HG03457 (cell line): ENCODE measurements at regions not wholly inside any gene's neighbourhood (a gene's known extent, or its start where the extent isn't known, plus 50 kb on each side); places are given as distances from the start of the nearest gene placed in this dataset.

Experiments
- ATAC-seq: cut with Tn5 transposase; IDR thresholded peaks from one replicate; pipeline ENCODE4 v1.9.1; 2021; ENCODE audit warnings: moderate number of reproducible peaks; ENCODE audit not compliant: unreplicated experiment

DNA sequence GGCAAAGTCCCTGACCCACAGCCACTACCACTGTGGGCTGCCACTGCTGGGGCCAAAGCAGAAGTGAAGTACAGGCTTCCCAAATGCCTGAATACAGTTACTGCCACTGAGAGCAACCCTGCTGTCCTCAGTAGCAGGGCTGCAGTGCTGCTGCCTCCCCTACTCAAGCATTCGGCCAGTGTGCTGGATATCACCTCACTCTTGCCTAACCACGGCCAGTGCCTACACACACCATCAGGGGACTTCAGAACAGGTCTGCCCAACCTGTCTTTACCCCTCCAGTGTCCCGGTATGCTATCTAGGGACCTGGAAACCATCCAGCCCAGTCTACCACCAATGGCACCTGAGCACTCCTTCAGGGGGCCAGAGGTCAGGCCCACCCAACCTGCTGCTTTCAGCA is 261.5 kb upstream of the COL8A1 start:
- ATAC-seq: no peak

DNA sequence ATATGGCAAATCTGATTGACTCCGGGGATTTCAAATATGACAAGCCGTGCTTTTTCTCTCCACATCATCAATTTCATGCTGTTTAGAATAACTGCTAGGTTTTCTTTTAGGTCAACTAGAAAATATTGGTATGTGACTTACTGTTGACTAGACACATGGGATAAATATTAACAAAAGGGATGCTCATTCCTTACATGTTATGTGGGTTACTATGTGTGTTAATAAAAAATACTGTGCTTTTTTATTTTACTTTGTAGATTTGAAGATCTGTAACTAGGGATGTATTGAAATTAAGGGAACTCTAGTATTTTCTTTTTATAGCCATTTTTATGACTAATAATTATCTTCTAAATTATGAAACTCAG is 264.6 kb upstream of the COL8A1 start:
- no peak for ATAC-seq

DNA sequence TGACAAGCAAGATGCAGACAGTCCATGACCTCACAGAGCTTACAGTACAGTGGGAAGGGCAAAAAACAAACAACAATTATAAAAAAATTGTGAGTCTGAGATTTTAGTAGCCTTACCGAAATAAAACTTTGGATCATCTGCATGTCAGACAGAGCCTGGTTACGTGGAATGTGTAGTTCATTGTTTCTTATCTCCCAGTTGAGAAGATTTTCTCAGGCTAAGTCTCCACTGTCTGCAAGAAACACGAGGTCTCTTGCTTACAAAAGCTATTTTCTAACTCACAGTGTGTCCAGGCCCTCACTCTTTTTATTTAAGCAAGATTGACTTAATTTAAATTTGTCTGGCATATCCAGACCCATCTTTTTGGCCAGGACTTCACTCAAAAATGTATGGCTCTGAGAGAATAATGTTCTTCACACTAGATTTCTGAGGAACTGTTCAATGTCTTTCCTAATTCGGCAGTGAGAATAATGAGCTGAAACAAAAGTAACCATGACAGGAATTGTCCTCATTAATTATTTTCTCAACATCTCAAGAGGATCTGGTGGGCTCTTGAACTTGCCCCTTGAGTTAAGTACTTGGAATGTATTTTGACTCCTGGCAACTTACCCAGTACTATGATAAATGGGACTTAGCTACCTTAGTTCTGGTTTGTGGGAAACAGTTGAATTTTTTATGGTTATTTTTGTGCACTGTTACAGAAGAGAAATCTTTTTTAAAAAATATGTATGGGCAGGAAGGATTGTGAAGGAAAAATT is 265.1 kb upstream of the COL8A1 start:
- ATAC-seq: no peak

DNA sequence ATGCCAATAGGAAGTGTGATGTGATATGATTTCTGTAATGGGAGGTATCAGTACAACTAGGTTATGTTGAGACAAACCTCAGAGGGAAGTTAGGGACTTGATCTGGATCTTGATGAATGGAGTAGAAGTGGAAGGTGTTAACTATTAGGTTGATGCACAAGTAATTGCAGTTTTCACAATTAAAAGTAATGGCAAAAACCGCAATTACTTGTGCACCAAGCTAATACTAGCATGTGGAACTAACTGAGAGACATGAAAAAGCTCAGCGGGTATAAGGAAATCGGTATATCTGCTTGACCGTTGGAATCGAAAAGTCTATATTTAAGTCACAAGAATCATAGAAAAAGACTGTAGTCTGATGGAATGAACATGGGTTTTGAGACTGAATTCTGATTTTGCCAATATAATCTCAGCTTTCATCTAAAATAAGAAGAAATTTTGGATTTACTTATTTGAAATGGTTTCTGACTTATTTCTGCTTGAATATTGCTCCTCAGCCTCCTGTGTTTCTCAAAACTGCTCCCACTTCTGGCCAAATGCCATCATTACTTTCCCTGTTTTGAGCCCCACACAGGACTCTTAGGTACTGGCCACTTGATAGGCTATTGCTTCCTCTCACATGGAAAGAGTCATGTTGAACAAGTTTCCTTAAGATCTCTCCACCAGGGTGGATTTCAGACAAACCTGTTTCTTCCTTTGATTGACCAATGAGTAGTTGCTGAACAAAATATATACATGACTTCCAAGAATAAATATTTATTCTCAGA is 271.5 kb upstream of the COL8A1 start:
- ATAC-seq: no peak

DNA sequence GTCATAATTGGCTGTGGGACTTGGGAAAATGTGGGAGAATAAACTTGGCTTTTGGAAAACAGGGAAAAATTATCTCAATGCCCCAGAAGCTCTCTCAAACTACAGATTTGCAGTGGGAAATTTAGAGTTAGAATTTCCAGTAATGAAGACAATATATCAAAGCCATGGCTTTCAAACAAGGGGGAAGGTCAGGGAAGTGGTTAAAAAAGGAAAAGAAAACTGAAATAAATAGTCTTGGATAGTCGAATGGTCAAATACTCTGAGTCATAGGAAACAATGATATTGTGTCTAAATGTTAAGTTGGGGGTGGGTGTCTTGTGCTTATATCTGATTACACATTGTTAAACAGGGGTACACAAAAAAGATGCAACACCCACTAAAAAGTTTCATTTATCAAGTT is 272.4 kb upstream of the COL8A1 start:
- no peak for ATAC-seq

DNA sequence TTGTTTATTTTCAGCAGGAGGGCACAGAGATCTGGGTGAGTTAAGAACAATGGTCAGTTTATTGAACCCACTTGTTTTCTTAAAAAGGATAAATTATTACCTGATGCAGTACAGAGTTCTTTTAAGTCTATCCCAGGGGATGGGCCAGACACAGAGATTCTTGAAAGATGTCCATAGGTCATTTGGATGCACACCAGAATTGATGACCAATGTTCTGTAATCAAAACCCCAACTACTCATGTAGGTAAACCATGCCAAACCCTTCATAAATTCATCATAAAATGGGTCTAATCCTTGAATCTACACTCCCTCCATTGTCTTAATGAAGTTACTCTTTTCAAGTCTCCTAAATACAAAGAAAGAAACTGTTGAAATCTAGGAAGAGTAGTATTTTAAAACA is 273.0 kb upstream of the COL8A1 start:
- ATAC-seq: no peak

DNA sequence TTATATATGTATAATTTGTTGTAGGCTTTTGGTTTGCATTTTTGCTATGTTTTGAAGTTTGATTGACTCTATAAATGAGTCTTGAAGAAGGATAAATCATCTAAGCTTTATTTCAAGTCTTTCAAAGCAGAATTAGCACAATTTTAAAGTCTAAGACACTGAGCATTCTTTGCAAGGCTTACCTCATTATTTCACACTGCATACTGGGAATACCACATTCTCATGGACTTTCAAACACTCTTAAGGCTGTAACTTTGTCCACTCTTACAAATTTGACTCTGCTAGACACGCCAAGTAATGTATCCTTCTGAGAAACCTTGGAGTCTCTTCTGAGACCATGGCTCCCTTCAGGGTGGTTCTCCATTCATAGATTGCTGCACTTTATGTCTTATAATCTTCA is 281.3 kb upstream of the COL8A1 start:
- no peak for ATAC-seq

DNA sequence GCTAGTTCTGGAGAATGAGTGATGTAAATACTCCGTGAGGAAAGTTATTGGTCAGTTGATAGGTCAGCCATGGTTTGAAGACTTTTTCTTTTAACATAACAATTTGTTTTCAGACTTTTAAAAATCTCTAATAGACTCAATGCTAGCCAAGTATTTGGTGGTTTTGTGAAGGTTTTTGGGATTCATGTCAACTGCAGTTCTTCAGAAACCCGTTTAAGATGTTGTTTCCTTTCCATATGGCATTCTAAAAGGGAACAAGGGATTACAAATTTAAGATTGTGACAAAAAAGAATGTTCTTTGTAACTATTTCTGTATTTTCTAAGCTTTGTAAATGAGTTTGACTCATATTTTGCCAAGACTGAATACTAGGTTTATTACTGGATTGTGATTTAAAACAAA is 281.7 kb upstream of the COL8A1 start:
- no peak for ATAC-seq

DNA sequence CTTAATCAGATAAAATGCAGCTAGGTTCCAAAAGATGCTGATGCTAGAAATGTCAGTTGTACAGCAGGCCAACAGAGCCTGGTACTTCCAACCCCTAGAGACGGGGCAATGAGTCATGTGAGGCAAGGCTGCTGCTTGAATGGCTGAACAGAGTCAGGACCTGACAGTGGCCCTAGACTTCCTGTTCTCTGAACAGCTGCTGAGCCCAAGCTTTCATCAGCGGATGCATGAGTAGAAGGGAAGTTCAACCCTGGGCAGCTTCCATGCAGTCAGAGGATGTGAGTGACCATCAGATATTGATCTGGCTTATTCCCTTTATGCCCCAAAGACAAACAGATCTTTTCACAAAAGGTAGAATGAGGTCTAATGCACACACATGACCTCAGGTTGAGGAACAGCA is 282.9 kb upstream of the COL8A1 start:
- ATAC-seq: no peak

DNA sequence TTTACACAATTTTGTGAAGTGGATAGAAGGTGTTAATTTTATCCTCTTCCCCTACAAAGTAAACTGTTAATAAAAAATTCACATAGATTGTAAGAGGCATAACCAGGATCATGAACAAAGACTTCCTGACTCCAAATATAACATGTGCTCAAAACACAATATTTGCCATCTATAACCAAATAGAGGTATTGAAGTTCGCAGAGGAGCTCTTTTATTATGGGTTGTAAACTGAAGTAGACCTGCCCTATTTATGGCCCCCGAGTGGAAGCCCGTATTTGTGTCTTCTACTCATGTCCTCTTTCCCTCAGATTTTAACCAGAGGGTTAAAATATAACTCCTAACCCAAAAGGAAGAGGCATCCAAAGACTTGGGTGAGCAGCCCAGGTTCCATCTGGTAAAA is 285.6 kb upstream of the COL8A1 start:
- ATAC-seq: no peak

DNA sequence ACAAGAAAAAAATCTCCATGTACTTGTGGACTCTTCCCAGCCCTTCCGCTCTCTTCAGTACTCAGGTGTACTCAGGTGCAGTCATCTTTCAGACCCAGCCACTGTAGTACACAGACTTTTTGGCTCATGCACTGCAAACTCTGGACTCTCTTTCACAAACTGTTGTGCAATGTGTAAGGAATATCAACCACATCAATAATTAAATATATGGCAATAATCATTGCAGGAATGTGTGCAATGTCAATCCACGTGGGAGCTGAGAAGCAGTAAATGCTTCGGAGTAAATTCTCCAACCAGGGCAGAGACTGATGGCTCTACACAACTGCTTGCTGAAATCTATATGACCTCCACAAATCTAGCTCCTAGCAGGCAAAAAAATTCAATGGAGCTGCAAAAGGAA is 287.3 kb upstream of the COL8A1 start:
- ATAC-seq: no peak

DNA sequence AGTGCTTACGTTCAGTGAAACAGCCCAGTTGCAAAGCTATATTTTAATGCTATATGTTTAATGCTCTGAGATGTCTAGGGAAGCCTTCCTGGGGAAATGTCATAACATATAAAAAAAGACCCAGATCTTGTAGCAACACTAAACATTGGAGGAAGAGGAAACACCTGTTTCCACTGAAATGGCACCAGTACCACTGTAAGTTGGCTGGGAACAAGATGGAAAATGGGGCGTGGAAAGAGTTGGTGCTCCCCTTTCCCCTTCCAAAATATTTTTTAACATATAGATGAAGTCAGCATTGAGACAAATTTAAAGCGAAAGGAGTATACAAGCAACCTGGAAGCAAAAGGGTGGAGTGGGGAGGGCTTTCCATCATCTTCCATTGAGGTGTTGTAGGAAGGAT is 289.9 kb upstream of the COL8A1 start:
- ATAC-seq: no peak

DNA sequence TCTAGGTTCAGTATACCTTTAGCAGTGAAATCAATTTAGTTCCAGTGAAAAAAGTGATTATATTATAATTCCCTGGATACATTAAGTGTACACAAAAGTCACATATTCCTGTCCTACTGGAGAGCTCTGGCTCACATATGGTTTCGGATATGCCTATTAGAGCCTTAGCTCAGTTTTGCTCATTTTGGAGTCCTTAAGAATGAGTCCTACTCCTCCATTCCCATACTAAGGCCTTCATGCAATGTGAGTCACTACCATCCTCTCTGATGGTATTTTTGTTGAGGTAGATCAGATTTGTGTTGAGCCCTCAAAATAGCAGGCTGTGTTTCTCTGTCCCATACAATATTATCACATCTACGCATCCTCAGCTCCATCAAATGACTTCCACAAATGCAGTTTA is 294.2 kb upstream of the COL8A1 start:
- no peak for ATAC-seq

DNA sequence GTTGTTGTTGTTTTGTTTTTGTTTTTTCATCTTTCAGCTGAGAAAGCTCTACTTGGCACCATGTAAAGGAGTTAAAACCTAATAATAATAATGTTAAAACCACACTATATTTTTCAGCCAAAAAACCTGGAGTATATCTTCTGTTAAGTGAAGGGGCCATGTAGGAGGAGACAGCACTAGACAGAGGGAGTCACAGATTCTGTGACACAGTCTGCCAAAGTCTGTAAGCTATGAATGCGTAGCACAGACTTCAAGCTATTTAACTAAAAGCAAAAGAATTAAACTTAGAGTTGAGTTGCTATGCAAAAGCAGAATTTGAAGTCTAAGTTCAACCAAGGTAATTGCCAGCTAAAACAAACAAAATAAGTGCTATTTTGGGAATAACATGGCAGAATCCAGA is 296.0 kb upstream of the COL8A1 start:
- no peak for ATAC-seq

DNA sequence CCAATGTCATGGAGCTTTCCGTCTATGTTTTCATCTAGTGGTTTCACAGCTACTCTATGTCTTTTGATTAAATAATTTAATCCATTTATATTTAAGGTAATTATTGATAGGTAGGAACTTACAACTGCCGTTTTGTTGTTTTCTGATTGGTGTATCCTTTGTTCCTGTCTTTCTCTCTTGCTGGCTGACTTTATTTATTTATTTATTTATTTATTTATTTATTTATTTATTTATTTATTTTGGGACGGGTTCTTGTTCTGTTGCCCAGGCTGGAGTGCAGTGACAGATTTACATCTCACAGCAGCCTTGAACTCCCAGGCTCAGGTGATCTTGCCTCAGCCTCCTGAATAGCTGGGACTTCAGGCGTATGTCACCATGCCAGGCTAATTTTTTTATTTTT is 299.2 kb upstream of the COL8A1 start:
- ATAC-seq: no peak

DNA sequence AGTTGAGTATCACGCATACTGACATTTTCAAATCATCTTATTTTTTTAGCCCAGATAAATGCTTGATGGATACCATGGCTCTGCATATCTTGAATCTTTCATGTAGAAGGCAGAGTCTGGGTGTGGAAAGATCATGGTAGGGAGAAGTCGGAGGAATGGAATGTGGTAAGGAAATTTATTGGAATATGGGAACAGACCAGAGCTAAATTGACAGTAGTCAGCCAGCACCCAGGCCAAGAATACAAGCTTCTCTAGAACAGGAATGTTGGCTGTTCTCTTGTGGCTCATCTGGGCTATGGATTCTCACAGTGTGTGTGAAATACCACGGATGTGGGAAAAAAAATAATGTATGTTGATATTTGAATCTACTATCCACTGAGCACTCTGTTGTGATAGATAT is 305.7 kb upstream of the COL8A1 start:
- no peak for ATAC-seq

DNA sequence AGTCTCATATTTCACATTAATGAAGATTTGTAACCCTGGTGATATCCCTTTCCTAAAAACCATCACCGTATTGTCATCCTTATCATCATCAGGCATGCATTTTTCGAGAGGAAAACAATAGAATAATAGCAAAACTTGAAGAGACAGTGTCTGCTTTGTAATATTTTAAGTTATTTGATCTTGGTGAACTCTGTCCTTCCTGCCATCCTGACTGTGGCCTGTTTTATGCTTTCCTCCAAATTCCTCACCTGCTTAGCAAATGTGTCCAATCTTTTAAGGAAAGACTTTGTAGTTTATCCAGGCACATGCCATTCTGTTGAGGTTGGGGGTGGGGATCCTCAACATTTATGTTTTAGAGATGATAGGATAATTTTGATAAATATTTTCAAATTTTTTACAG is 306.1 kb upstream of the COL8A1 start:
- no peak for ATAC-seq

DNA sequence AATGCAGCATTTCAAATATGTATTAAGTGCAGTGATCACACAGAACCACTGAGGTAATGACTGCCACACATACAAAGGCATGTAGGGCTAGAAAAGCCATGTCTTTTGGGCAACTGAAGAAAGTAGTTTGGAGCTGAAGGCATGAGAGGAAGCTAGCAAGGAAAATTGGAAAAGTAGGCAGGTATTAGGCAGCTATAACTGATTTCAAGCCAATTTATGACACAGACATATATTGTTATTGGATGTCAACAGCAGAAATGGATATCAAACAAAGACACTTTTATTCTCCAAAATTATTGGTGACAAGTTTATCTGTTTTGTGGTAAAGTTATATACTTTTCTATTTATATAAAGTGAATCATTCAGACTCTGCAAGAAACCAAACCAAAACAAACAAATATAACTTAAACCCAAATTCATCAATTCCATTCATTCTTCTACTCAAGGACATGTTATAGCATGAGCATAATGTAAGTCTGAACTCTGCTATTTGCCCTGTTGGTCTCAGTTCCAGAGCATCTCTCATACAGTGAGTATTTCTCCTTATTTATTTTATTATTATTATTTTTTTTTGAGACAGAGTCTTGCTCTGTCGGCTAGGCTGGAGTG is 307.4 kb upstream of the COL8A1 start:
- ATAC-seq: no peak

DNA sequence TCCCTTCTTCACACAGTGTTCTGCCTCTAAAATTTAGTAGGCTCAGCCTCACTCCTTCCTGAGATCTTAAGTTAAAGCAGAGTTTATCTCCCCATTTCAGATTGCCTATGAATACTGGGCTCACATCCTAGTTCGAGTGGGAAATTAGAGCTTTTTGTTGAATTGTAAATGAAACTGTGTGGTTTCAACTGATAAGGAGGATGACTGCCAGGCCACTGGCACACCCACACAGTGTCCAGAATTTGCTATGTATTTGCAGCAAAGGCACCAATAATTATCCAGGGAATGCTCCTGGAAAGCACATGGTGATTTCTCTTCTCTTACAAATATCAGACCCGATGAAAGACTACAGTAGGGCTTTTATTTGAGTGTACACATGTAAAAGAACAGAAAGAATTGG is 308.1 kb upstream of the COL8A1 start:
- no peak for ATAC-seq

DNA sequence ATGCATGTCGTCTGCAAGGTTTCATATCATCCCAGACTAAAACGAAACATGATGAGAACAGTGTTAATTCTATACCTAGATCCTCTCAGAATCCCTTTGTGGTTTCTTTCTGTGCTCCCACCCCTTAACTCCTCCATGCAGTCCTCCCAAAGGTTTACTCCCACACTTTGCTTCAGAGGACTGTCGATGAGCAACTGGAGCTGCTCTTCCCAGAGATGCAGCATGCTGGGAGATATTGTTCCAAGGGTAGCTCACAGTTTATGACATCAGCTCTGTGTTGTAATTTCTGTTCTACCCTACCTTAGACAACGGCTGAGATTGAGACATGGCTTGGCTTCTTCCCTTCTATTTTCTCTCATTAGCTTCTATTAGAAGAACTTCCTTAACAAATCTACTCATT is 313.0 kb upstream of the COL8A1 start:
- ATAC-seq: no peak

DNA sequence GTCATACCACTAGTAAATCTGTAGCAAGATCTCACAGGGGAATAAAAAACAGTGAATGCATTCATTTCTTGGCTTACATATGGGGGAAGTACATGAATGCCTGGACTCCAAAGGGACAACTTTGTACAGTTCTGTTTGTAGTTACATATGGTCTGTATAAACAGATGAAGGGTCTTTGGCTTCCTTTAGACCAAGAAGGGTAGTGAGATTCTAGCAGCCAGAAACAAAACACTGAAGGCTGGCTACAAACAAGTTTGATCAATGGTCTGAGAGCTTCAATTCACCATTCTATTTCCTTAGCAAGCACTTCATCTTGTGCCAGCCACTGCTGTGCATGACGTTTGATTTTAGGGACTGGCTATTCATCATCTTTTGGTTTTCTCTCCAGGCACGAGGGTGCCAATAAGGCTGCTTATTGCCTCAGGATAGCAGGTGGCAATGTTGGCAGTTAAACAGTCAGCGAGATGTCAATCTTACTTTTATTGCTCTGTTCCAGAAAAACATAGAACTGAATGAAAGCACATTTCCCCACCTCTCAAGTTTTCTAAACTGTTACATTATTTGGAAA is 313.7 kb upstream of the COL8A1 start:
- ATAC-seq: no peak

DNA sequence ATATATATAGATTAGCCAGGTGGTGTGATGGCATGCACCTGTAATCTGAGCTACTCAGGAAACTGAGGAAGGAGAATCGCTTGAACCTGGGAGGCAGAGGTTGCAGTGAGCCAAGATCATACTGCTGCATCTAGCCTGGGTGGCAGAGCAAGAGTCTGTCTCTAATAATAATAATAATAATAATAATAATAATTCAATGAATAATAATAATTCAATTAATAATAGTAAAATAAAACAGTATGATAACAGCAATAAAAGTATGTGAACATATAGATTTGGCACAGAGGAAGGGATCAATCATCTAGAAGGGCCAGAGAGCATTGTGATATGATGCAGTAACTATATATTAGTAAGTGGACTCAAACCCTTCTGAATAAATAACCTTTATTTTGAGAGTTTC is 314.5 kb upstream of the COL8A1 start:
- ATAC-seq: no peak
